ENCODE measurements at regions not wholly inside any gene's neighbourhood (a gene's known extent, or its start where the extent isn't known, plus 50 kb on each side); places are given as distances from the start of the nearest gene placed in this dataset.

DNA sequence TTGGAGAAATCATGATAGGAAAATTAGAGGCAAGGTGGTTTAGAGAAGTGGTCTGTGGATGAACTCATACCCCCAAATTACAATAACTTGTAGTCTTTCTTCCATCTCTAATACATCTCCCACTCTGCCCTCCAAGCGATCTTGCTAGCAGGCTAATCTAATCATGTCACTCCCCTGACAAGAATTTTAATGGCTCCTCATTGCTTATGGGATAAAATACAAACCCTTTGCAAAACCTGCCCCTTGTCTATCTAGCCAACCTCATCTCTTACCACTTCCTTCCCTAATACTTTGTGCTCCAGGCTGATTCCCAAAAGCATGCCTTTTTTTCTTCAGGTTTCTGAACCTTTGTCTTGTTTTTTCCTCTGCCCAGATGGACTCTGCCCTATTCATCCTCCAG is 71.3 kb upstream of the LRRN2 start:
- TF ChIP-seq POLR2A (IDR thresholded peaks at IDR 0.05) (no peak), CTCF (IDR thresholded peaks at IDR 0.05) (no peak)
